CD4-positive, alpha-beta T cell (primary cell): ENCODE measurements at regions not wholly inside any gene's neighbourhood (a gene's known extent, or its start where the extent isn't known, plus 50 kb on each side); places are given as distances from the start of the nearest gene placed in this dataset.

Experiments
- ATAC-seq: fragments of 200-7000 bp; cut with Tn5 transposase; one replicate; pipeline ENCODE4 v1.10.0; 2022; ENCODE audit warnings: mild to moderate bottlenecking; ENCODE audit not compliant: poor library complexity
- CTCF ChIA-PET: fragments of 350-600 bp; sonication (Branson Sonifier 250); formaldehyde crosslinking; loops from one replicate; lab custom pipeline; 2021; ENCODE audit warnings: antibody characterized with exemption, inconsistent platforms; lab: Charles Lee
- POLR2A ChIA-PET: fragments of 350-600 bp; sonication (Branson Sonifier 250); formaldehyde crosslinking; loops from one replicate; lab custom pipeline; 2021; ENCODE audit warnings: antibody characterized with exemption, inconsistent platforms; lab: Charles Lee
- DNase-seq, 14 experiments: peaks; one replicate each; pipeline ENCODE4 v3.0.0-alpha.2; 2013 to 2020; ENCODE audit warnings: mixed read lengths in 2 of 14
- H3K27ac ChIP-seq, 2 donors: one replicate each; pipeline versions ENCODE4 v1.5.1 to v1.7.0; 2013; ENCODE audit warnings: low read length in 2 of 2, low read depth in 1 of 2, mild to moderate bottlenecking in 1 of 2
- H3K27me3 ChIP-seq, 2 experiments: 1 replicate in 1 of 2; 2 replicates in 1 of 2; pipeline versions ENCODE4 v1.6.1 to v1.7.0; 2013; ENCODE audit warnings: low read length in 2 of 2, control low read depth in 1 of 2, mild to moderate bottlenecking in 1 of 2, moderate library complexity in 1 of 2; ENCODE audit not compliant: insufficient read depth in 2 of 2, control insufficient read depth in 1 of 2
- H3K36me3 ChIP-seq: one replicate; pipeline ENCODE4 v1.6.1; 2013; ENCODE audit warnings: low read length, control low read depth; ENCODE audit not compliant: insufficient read depth
- H3K4me1 ChIP-seq: one replicate; pipeline ENCODE4 v1.6.1; 2013; ENCODE audit warnings: low read length, control low read depth; ENCODE audit not compliant: insufficient read depth
- H3K4me3 ChIP-seq: one replicate; pipeline ENCODE4 v1.5.1; 2013; ENCODE audit warnings: mild to moderate bottlenecking, low read length, moderate library complexity
- H3K9me3 ChIP-seq, 2 experiments: 1 replicate in 1 of 2; 2 replicates in 1 of 2; pipeline versions ENCODE4 v1.6.1 to v1.7.0; 2013; ENCODE audit warnings: low read length in 2 of 2, mild to moderate bottlenecking in 2 of 2, control low read depth in 1 of 2, moderate library complexity in 1 of 2; ENCODE audit not compliant: control insufficient read depth in 1 of 2, insufficient read depth in 1 of 2
- H3K27ac Mint-ChIP-seq: one replicate; pipeline ENCODE4 v1.8.0; 2020; ENCODE audit warnings: mixed read lengths
- H3K27me3 Mint-ChIP-seq: one replicate; pipeline ENCODE4 v1.8.0; 2021; ENCODE audit warnings: mixed read lengths
- H3K36me3 Mint-ChIP-seq: one replicate; pipeline ENCODE4 v1.8.0; 2021; ENCODE audit warnings: low read depth, mixed read lengths
- H3K4me1 Mint-ChIP-seq: one replicate; pipeline ENCODE4 v1.8.0; 2021; ENCODE audit warnings: low read depth, mixed read lengths
- H3K4me3 Mint-ChIP-seq: one replicate; pipeline ENCODE4 v1.8.0; 2020; ENCODE audit warnings: mild to moderate bottlenecking, mixed read lengths
- H3K9me3 Mint-ChIP-seq: one replicate; pipeline ENCODE4 v1.8.0; 2020; ENCODE audit warnings: mixed read lengths
- CTCF ChIP-seq: fragments of 200-600 bp; IDR thresholded peaks from one replicate; pipeline ENCODE4 v1.8.0; 2022; ENCODE audit warnings: antibody characterized with exemption, mild to moderate bottlenecking
- intact Hi-C, 2 experiments: fragments of 100-400 bp; cut with DNase I in 1 of 2; cut with micrococcal nuclease in 1 of 2; formaldehyde crosslinking; loops; one replicate each; pipeline versions ENCODE4 v1.15.1 to v1.9.0; 2023 to 2025; cut with DNase I, micrococcal nuclease

- DNase-seq (no peak), ATAC-seq (no peak)
- H3K27ac ChIP-seq: no peak overlapping the region
- H3K27me3 Mint-ChIP-seq: peaks cover 7% of the 10 kb centered on the region
- no peaks in the 10 kb centered on the region for H3K4me1 Mint-ChIP-seq
- no peaks in the 10 kb centered on the region for H3K36me3 ChIP-seq
- no peak for TF ChIP-seq CTCF
- CTCF ChIA-PET: no interaction called here
- H3K4me1 ChIP-seq: no peaks in the 10 kb centered on the region
- H3K36me3 Mint-ChIP-seq: no peaks in the 10 kb centered on the region
- intact Hi-C loops: no loop called here
- H3K9me3 ChIP-seq: no peaks in the 10 kb centered on the region
- H3K27ac Mint-ChIP-seq: no peak overlapping the region
- H3K4me3 ChIP-seq: no peak overlapping the region
- no peak overlapping the region for H3K4me3 Mint-ChIP-seq
- POLR2A ChIA-PET: interaction anchor here (0.7 kb wide), 1 partner anchor 29 kb away, joined by 3 read pairs; no protein-coding TSS in a partner anchor
- no peaks in the 10 kb centered on the region for H3K9me3 Mint-ChIP-seq
- H3K27me3 ChIP-seq: peaks cover 0 to 3% of the 10 kb centered on the region in 2 experiments
These were observed 149.5 kb upstream of the TSHZ3 start for GRCh38 chr19:31498781-31499180.

- Histone ChIP-seq H3K4me1 (no peaks in the 10 kb centered on the region), H3K9me3 (no peaks in the 10 kb centered on the region), H3K27me3 (peaks cover 0 to 3% of the 10 kb centered on the region in 2 experiments), H3K27ac (no peak overlapping the region), H3K4me3 (no peak overlapping the region), H3K36me3 (no peaks in the 10 kb centered on the region)
- Mint-ChIP-seq H3K36me3 (no peaks in the 10 kb centered on the region), H3K4me1 (no peaks in the 10 kb centered on the region), H3K27ac (no peak overlapping the region), H3K4me3 (no peak overlapping the region), H3K27me3 (peaks cover 7% of the 10 kb centered on the region), H3K9me3 (no peaks in the 10 kb centered on the region)
- POLR2A ChIA-PET: no interaction called here
- no peak for DNase-seq
- ATAC-seq: no peak
- intact Hi-C loops: no loop called here
- TF ChIP-seq CTCF: no peak
- CTCF ChIA-PET: no interaction called here
These were observed 150.3 kb upstream of the TSHZ3 start for GRCh38 chr19:31499281-31500196.

DNA sequence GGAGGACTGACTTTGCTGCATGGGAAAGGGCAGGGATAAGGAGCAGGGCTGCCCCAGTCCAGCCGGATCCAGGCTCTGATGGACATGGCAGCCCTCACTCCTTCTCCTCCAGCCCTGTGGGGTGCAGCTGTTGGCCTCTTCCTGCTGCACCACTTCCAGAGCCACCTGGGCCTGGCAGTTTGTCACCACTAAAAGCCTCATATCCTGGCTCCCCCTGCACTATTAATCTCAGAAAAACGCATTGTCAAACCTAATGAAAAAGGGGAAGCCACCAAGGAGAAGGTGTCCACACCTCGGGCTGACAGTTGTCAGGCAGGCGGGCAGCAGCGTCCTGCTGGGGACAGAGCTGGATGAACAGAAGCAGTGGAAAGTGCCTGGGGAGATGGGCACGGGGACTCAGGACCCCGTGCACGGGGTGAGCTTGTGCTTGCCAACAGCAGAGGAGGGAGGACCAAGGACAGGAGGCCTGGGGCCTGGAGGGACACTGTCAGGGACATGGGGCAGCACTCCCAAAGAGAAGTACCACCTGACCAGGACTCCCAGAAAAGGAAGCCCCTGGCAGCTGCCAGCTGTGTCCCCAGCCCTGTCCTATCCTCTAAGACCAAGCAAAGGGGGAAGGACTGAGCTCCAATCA, 151.1 kb upstream of the TSHZ3 start:
- H3K4me3 ChIP-seq: no peak overlapping the region
- H3K9me3 ChIP-seq: peaks cover 0 to 5% of the 10 kb centered on the region in 2 experiments
- POLR2A ChIA-PET: no interaction called here
- no peaks in the 10 kb centered on the region for H3K4me1 Mint-ChIP-seq
- no peak overlapping the region for H3K4me3 Mint-ChIP-seq
- CTCF ChIA-PET: no interaction called here
- H3K36me3 ChIP-seq: no peaks in the 10 kb centered on the region
- H3K27me3 Mint-ChIP-seq: peaks cover 12% of the 10 kb centered on the region
- ATAC-seq: no peak
- peaks cover 0 to 3% of the 10 kb centered on the region in 2 experiments for H3K27me3 ChIP-seq
- no peaks in the 10 kb centered on the region for H3K9me3 Mint-ChIP-seq
- no peak for DNase-seq
- no peak overlapping the region for H3K27ac Mint-ChIP-seq
- intact Hi-C loops: no loop called here
- no peaks in the 10 kb centered on the region for H3K4me1 ChIP-seq
- no peaks in the 10 kb centered on the region for H3K36me3 Mint-ChIP-seq
- no peak for TF ChIP-seq CTCF
- no peak overlapping the region for H3K27ac ChIP-seq
